ENCODE measurements at regions not wholly inside any gene's neighbourhood (a gene's known extent, or its start where the extent isn't known, plus 50 kb on each side); places are given as distances from the start of the nearest gene placed in this dataset.

DNA sequence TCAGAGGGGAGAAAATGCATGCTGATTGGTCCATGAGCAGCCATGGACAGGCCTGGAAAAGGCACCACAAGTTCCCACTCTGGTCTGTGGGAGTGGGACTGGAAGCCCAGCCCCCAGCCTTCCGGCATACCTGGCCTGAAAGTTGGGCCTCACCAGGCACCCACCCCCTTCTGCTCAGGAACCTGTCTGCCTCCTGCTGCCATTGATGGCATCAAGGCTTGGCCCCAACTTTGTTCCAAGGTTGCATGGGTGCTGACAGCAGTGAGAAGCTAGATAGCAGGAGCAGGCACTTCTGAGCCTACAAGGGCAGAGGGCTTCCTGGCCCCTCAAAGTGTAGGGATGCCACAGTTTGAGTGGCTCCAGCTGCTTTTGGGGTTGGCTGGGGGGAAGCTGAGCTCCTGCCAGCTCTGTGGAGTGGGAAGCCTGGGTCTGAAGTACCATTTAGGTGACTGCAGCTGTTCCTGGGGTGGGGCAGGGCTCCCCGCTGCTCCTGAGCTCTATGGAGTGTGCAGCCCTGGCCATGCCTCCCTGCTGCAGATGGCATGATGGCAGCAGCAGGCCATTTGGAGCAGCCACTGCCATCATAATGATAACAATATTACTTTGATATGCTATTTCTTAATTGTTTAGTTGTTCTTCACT is 1054.1 kb upstream of the GBE1 start:
- ChIA-PET POLR2A (no interaction called here), CTCF (ENCODE audit: low intra/inter-chr PET ratio) (no interaction called here)
- no peak for FAIRE-seq
- no peak for TF ChIP-seq IRF1 (CRISPR knock-in tag; IDR thresholded peaks at IDR 0.05; ENCODE audit: borderline replicate concordance)
- TF ChIP-seq CTCF (IDR thresholded peaks at IDR 0.05 in 2 of 3, conservative IDR thresholded peaks at IDR 0.05 in 1 of 3; ENCODE audit: insufficient read depth in 2 of 3, low read depth in 1 of 3, low read length in 3 of 3), result no peak
- TF ChIP-seq SAP30 (IDR thresholded peaks at IDR 0.05; ENCODE audit: borderline replicate concordance, insufficient read depth, low read depth, low read length, poor library complexity, severe bottlenecking), result no peak
- TF ChIP-seq HOMEZ (CRISPR knock-in tag; IDR thresholded peaks at IDR 0.05), result no peak
- H4K20me1 ChIP-seq (replicated peaks; ENCODE audit: control insufficient read depth, insufficient read depth, low read length), result no peaks in the 10 kb centered on the region
- no peaks in the 10 kb centered on the region for H3K9me3 ChIP-seq (replicated peaks; ENCODE audit: control insufficient read depth, insufficient read depth, low read depth, low read length)
- no peak overlapping the region for H3K27ac ChIP-seq (ENCODE audit: extremely low read depth, low read depth, low read length)
- H3K9me1 ChIP-seq (ENCODE audit: control insufficient read depth, insufficient read depth, low read length), result no peaks in the 10 kb centered on the region
- no peaks in the 10 kb centered on the region for H3K36me3 ChIP-seq (ENCODE audit: control insufficient read depth, insufficient read depth, low read length)
- no peak overlapping the region for H2AFZ ChIP-seq (ENCODE audit: low read depth, low read length)
- H3K4me1 ChIP-seq (replicated peaks in 1 of 2; ENCODE audit: control insufficient read depth in 2 of 2, insufficient read depth in 2 of 2, low read length in 2 of 2), result no peaks in the 10 kb centered on the region
- in situ Hi-C loops (cut with MboI) (no loop called here), intact Hi-C loops (cut with micrococcal nuclease) (no loop called here)
- no peak overlapping the region for H3K4me3 ChIP-seq
- WGBS (ENCODE audit: insufficient coverage, low coverage, missing lambda C conversion rate), result 0% methylated on average over 1 of the region's 2 CpGs
- H3K27me3 ChIP-seq (ENCODE audit: control insufficient read depth in 2 of 2, insufficient read depth in 2 of 2, low read length in 2 of 2), result no peaks in the 10 kb centered on the region
- ATAC-seq, result no peak
- DNase-seq (ENCODE audit: extremely low read depth in 1 of 4, low spot score in 3 of 4), result no peak
- H3K9ac ChIP-seq (ENCODE audit: insufficient read depth in 1 of 2, low read depth in 2 of 2, low read length in 2 of 2), result no peak overlapping the region
- no peak overlapping the region for H3K4me2 ChIP-seq (ENCODE audit: insufficient read depth, low read length)
- H3K79me2 ChIP-seq (ENCODE audit: control insufficient read depth, insufficient read depth, low read length), result no peaks in the 10 kb centered on the region
- BruUV-seq (replicated peaks), result no TSS peak
